Gastrocnemius medialis (tissue), 4 donors: ENCODE measurements at regions not wholly inside any gene's neighbourhood (a gene's known extent, or its start where the extent isn't known, plus 50 kb on each side); places are given as distances from the start of the nearest gene placed in this dataset.

ENCODE experiments used
- ATAC-seq, 2 donors: fragments of 150-250 bp; one replicate each; pipeline ENCODE4 v1.9.1; 2016
- DNase-seq, 2 donors: peaks; one replicate each; pipeline ENCODE4 v3.0.0-alpha.2; 2019
- H3K27ac ChIP-seq, 4 donors: fragments of 200-600 bp; sonication (generic); 1 replicate in 1 of 4; 2 replicates in 3 of 4; pipeline ENCODE4 v1.5.1; 2016 to 2018; ENCODE audit warnings: mild to moderate bottlenecking in 2 of 4, moderate library complexity in 1 of 4
- H3K27me3 ChIP-seq, 3 donors: fragments of 200-600 bp; sonication (generic) in 2 of 3; 1 replicate in 1 of 3; 2 replicates in 2 of 3; pipeline versions ENCODE4 v1.5.1 to v1.6.0; 2016 to 2019; ENCODE audit warnings: mild to moderate bottlenecking in 1 of 3, moderate library complexity in 1 of 3
- H3K36me3 ChIP-seq, 2 donors: fragments of 200-600 bp; sonication (generic) in 1 of 2; one replicate each; pipeline ENCODE4 v1.5.1; 2017 to 2018
- H3K4me1 ChIP-seq, 2 donors: fragments of 200-600 bp; sonication (generic) in 1 of 2; one replicate each; pipeline ENCODE4 v1.5.1; 2016 to 2017; ENCODE audit warnings: mild to moderate bottlenecking in 2 of 2
- H3K4me3 ChIP-seq, 4 donors: fragments of 200-600 bp; sonication (generic) in 3 of 4; 1 replicate in 1 of 4; 2 replicates in 3 of 4; pipeline ENCODE4 v1.5.1; 2016 to 2019; ENCODE audit warnings: mild to moderate bottlenecking in 2 of 4
- H3K9me3 ChIP-seq, 3 donors: fragments of 200-600 bp; sonication (generic) in 2 of 3; 1 replicate in 1 of 3; 2 replicates in 2 of 3; pipeline ENCODE4 v1.5.1; 2016 to 2019
- POLR2A ChIP-seq, 2 donors: fragments of 450-650 bp; IDR thresholded peaks; one replicate each; pipeline ENCODE4 v1.6.1; 2017; ENCODE audit warnings: antibody characterized with exemption in 2 of 2, mild to moderate bottlenecking in 2 of 2, moderate library complexity in 2 of 2
- in situ Hi-C, 4 donors: fragments of 200-750 bp; cut with MboI; loops; one replicate each; pipeline versions ENCODE4 v1.15.0 to v1.8.0; 2017; ENCODE audit warnings: low sequenced_read_pairs in 4 of 4
- intact Hi-C: fragments of 100-400 bp; cut with DNase I; formaldehyde crosslinking; loops from one replicate; pipeline ENCODE4 v1.15.1; 2023; ENCODE audit warnings: low total_unique reads
- TF ChIP-seq, protein P1 (sequence below), 5 experiments: fragments of 450-650 bp in 3 of 5; fragments of 200-600 bp in 2 of 5; sonication (generic) in 2 of 5; IDR thresholded peaks in 4 of 5; conservative IDR thresholded peaks in 1 of 5; 1 replicate in 4 of 5; 2 replicates in 1 of 5; pipeline ENCODE4 v1.5.1; 2016 to 2019; ENCODE audit warnings: antibody characterized with exemption in 5 of 5, mild to moderate bottlenecking in 3 of 5, moderate library complexity in 3 of 5

DNA sequence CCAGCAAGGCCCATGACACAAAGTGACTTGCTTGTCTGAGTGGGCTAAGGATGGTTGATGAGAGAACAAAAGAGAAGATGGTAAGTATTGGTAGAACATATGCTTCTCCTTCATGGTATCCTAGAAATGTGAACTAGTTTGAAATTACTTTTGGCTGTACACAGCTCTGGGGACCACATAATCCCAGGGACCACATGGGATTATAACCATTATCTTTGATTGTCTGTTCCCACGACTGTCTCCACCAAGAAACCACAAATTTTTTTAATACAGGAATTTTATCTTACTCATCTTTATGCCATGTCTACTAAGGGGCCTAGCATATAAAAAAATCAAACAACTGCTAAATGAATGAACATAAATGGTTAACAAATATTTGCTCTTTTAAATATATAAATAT, 155.3 kb upstream of the PRICKLE2 start:
- in situ Hi-C loops: loop anchor here in 1 of 4 donors (25.0 kb wide), 1 partner anchor 343 kb away; no protein-coding TSS in a partner anchor
- ATAC-seq (no peak), DNase-seq (no peak)
- H3K27ac ChIP-seq: no peak overlapping the region
- H3K27me3 ChIP-seq: no peaks in the 10 kb centered on the region
- TF ChIP-seq, protein P1, sequence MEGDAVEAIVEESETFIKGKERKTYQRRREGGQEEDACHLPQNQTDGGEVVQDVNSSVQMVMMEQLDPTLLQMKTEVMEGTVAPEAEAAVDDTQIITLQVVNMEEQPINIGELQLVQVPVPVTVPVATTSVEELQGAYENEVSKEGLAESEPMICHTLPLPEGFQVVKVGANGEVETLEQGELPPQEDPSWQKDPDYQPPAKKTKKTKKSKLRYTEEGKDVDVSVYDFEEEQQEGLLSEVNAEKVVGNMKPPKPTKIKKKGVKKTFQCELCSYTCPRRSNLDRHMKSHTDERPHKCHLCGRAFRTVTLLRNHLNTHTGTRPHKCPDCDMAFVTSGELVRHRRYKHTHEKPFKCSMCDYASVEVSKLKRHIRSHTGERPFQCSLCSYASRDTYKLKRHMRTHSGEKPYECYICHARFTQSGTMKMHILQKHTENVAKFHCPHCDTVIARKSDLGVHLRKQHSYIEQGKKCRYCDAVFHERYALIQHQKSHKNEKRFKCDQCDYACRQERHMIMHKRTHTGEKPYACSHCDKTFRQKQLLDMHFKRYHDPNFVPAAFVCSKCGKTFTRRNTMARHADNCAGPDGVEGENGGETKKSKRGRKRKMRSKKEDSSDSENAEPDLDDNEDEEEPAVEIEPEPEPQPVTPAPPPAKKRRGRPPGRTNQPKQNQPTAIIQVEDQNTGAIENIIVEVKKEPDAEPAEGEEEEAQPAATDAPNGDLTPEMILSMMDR (IDR thresholded peaks at IDR 0.05 in 4 of 5, conservative IDR thresholded peaks at IDR 0.05 in 1 of 5): no peak
- no peak for TF ChIP-seq POLR2A (IDR thresholded peaks at IDR 0.05)
- H3K4me1 ChIP-seq: no peaks in the 10 kb centered on the region
- H3K36me3 ChIP-seq: no peaks in the 10 kb centered on the region
- peaks cover 0 to 3% (median 0%) of the 10 kb centered on the region in 3 donors for H3K9me3 ChIP-seq
- intact Hi-C loops: no loop called here
- no peak overlapping the region for H3K4me3 ChIP-seq

DNA sequence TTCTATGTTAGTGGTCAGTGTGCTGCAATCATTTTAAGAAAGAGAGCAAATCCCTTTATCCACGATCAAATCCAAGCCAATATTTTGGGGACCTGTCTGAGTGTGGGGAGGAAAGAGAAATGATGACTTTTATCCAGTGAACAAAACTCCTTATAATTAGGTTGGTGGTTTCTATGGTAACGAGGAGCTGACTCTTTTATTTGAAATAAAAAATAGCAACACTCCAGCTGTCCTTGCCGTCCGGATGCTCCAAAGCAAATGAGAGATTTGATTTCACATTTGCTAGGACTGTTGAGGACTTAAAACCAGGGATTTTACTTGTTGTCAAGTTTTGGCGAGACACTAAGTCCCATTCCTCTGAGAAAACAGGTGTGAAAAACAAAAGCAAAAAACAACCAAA, 154.0 kb upstream of the PRICKLE2 start:
- H3K36me3 ChIP-seq: no peaks in the 10 kb centered on the region
- no peak overlapping the region for H3K4me3 ChIP-seq
- DNase-seq (no peak), ATAC-seq (no peak)
- H3K4me1 ChIP-seq: no peaks in the 10 kb centered on the region
- H3K9me3 ChIP-seq: peaks cover 0 to 4% (median 0%) of the 10 kb centered on the region in 3 donors
- intact Hi-C loops (no loop called here), in situ Hi-C loops (loop anchor here in 1 of 4 donors (25.0 kb wide), 1 partner anchor 342 kb away; no protein-coding TSS in a partner anchor)
- no peak overlapping the region for H3K27ac ChIP-seq
- no peaks in the 10 kb centered on the region for H3K27me3 ChIP-seq
- TF ChIP-seq POLR2A (IDR thresholded peaks at IDR 0.05): no peak
- TF ChIP-seq, protein P1 (IDR thresholded peaks at IDR 0.05 in 4 of 5, conservative IDR thresholded peaks at IDR 0.05 in 1 of 5): no peak

DNA sequence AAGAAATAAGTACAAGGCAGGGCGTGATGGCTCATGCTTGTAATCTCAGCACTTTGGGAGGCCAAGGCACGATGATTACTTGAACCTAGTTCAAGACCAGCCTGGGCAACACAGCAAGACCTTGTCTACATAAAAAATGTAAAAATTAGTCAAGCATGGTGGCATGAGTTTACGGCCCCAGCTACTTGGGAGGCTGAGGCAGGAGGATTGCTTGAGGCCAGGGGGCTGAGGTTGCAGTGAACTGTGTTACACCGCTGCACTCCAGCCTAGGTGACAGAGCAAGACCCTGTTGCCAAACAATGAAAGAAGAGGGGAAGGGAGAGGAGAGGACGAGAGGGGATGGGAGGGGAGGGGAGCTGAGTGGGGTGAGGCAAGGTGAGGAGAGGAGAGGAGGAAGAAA, 152.7 kb upstream of the PRICKLE2 start:
- in situ Hi-C loops: loop anchor here in 1 of 4 donors (25.0 kb wide), 1 partner anchor 341 kb away; no protein-coding TSS in a partner anchor

DNA sequence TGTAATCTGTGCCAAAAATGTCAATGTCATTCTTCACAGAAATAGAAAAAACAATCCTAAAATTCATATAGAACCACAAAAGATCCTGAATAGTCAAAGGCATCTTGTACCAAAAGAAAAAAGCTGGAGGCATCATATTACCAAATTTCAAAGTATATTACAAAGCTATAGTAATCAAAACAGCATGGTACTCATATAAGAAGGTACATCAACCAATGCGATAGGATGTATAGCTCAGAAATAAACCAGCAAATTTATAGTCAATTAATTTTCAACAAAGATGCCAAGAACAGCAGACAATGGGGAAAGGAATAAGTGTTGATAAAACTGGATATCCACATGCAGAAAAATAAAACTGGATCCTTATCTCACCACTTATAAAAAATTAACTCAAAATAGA, 150.5 kb upstream of the PRICKLE2 start:
- no peak for TF ChIP-seq POLR2A (IDR thresholded peaks at IDR 0.05)
- TF ChIP-seq, protein P1 (IDR thresholded peaks at IDR 0.05 in 4 of 5, conservative IDR thresholded peaks at IDR 0.05 in 1 of 5): no peak
- no peaks in the 10 kb centered on the region for H3K36me3 ChIP-seq
- no peak for ATAC-seq
- peaks cover 0 to 4% (median 0%) of the 10 kb centered on the region in 3 donors for H3K9me3 ChIP-seq
- in situ Hi-C loops: loop anchor here in 1 of 4 donors (25.0 kb wide), 1 partner anchor 338 kb away; no protein-coding TSS in a partner anchor
- H3K4me1 ChIP-seq: no peaks in the 10 kb centered on the region
- H3K27ac ChIP-seq: no peak overlapping the region
- no peaks in the 10 kb centered on the region for H3K27me3 ChIP-seq
- H3K4me3 ChIP-seq: no peak overlapping the region
- intact Hi-C loops: no loop called here
- no peak for DNase-seq

More for the DNA sequence above, 152.7 kb upstream of the PRICKLE2 start:
- no peaks in the 10 kb centered on the region for H3K27me3 ChIP-seq
- H3K4me1 ChIP-seq: no peaks in the 10 kb centered on the region
- intact Hi-C loops: no loop called here
- H3K9me3 ChIP-seq: peaks cover 0 to 4% (median 0%) of the 10 kb centered on the region in 3 donors
- H3K27ac ChIP-seq: no peak overlapping the region
- TF ChIP-seq, protein P1 (IDR thresholded peaks at IDR 0.05 in 4 of 5, conservative IDR thresholded peaks at IDR 0.05 in 1 of 5): no peak
- no peak for TF ChIP-seq POLR2A (IDR thresholded peaks at IDR 0.05)
- no peak for ATAC-seq
- DNase-seq: no peak
- no peak overlapping the region for H3K4me3 ChIP-seq
- no peaks in the 10 kb centered on the region for H3K36me3 ChIP-seq

DNA sequence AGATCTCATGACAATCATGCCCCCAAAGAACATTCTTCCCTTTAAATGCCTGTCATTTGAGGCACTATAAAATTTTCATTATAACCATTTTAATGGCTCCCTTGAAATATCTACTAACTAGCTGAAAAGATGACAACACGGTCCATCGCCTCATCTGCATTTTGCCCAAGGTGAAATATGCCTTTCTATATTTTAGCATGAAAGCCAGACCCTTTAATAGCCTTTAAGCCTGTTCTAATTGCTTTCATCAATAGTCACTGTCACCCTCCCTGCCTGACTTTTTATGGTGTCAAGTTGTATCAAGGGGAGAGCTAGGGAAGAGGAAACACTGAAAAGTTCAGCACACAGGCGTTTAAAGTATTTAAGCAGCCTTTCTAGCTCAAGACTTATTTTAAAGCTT, 144.1 kb upstream of the PRICKLE2 start:
- in situ Hi-C loops: no loop called here
- Histone ChIP-seq H3K27ac (no peak overlapping the region), H3K4me1 (no peaks in the 10 kb centered on the region), H3K9me3 (no peaks in the 10 kb centered on the region), H3K4me3 (no peak overlapping the region), H3K27me3 (no peaks in the 10 kb centered on the region), H3K36me3 (no peaks in the 10 kb centered on the region)
- no peak for DNase-seq
- intact Hi-C loops: no loop called here
- no peak for ATAC-seq
- TF ChIP-seq, protein P1 (IDR thresholded peaks at IDR 0.05 in 4 of 5, conservative IDR thresholded peaks at IDR 0.05 in 1 of 5): no peak
- no peak for TF ChIP-seq POLR2A (IDR thresholded peaks at IDR 0.05)
